ENCODE measurements at regions not wholly inside any gene's neighbourhood (a gene's known extent, or its start where the extent isn't known, plus 50 kb on each side); places are given as distances from the start of the nearest gene placed in this dataset.

DNA sequence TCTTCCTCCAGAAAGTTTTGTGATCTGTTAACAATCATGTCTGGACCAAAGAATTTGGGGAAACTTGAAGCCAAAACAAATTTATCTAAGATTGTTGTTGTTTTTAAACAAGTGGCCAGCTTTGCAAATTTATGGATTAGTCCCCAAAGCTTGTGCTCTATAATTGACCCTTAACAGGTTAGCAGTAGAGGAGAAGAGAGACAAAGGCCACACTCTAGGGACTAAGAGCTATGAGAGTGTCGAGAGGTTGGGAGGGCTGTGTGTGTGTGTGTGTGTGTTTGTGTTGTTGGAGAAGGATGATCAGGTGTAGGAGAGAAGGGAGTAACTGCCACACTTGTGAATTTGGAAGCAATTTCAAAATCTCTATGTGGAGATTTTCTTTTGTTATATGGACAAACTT, 367.3 kb downstream of the KCNRG start:
- Histone ChIP-seq H3K27me3 (ENCODE audit: control insufficient read depth, insufficient read depth, low read length) (no peaks in the 10 kb centered on the region), H3K4me1 (ENCODE audit: control insufficient read depth, extremely low read depth, insufficient read depth, low read length) (peaks cover 7% of the 10 kb centered on the region), H3K79me2 (ENCODE audit: control insufficient read depth, insufficient read depth, low read length) (no peaks in the 10 kb centered on the region), H2AFZ (ENCODE audit: low read length) (no peak overlapping the region), H3K27ac (ENCODE audit: insufficient read depth, low read length) (no peak overlapping the region), H3K4me2 (ENCODE audit: extremely low read depth, insufficient read depth, low read length) (no peak overlapping the region), H3K9ac (ENCODE audit: insufficient read depth, low read length) (no peak overlapping the region), H3K4me3 (replicated peaks in 1 of 4; ENCODE audit: control extremely low read depth in 1 of 4, insufficient read depth in 1 of 4, low read depth in 3 of 4, low read length in 4 of 4) (no peak overlapping the region), H3K36me3 (ENCODE audit: control insufficient read depth, insufficient read depth, low read length) (no peaks in the 10 kb centered on the region), H4K20me1 (ENCODE audit: control insufficient read depth, extremely low read depth, insufficient read depth, low read length) (no peaks in the 10 kb centered on the region), H3K9me3 (ENCODE audit: control insufficient read depth, insufficient read depth, low read depth, low read length) (no peaks in the 10 kb centered on the region)
- TF ChIP-seq EZH2 (IDR thresholded peaks at IDR 0.05; ENCODE audit: low read length, missing control alignments): no peak
- TF ChIP-seq, protein P1, sequence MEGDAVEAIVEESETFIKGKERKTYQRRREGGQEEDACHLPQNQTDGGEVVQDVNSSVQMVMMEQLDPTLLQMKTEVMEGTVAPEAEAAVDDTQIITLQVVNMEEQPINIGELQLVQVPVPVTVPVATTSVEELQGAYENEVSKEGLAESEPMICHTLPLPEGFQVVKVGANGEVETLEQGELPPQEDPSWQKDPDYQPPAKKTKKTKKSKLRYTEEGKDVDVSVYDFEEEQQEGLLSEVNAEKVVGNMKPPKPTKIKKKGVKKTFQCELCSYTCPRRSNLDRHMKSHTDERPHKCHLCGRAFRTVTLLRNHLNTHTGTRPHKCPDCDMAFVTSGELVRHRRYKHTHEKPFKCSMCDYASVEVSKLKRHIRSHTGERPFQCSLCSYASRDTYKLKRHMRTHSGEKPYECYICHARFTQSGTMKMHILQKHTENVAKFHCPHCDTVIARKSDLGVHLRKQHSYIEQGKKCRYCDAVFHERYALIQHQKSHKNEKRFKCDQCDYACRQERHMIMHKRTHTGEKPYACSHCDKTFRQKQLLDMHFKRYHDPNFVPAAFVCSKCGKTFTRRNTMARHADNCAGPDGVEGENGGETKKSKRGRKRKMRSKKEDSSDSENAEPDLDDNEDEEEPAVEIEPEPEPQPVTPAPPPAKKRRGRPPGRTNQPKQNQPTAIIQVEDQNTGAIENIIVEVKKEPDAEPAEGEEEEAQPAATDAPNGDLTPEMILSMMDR (conservative IDR thresholded peaks at IDR 0.05 in 1 of 2, IDR thresholded peaks at IDR 0.05 in 1 of 2; ENCODE audit: low read depth in 1 of 2, low read length in 2 of 2): no peak
- DNase-seq (ENCODE audit: low read depth in 2 of 2): no peak

DNA sequence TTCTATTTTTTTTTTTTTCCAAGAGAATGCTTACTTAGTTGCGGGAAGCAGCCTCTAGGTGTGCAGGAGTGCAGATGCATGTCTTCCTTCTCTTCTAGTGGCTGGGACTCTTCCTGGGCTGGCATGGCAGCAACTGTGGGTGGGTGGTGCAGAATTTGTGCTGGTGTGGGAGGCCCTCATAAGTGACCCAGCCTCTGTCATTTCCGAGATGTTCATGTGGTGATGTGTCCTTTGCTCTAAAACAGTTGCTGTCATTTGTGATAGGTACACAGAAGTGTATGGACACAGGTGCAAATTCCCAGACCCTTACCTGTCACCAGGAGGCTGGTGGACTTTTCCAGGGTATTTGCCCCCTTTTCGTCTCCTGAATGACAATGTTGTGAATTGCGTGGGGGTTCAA, 367.7 kb downstream of the KCNRG start:
- no peak overlapping the region for H3K4me3 ChIP-seq (replicated peaks in 1 of 4; ENCODE audit: control extremely low read depth in 1 of 4, insufficient read depth in 1 of 4, low read depth in 3 of 4, low read length in 4 of 4)
- TF ChIP-seq, protein P1 (conservative IDR thresholded peaks at IDR 0.05 in 1 of 2, IDR thresholded peaks at IDR 0.05 in 1 of 2; ENCODE audit: low read depth in 1 of 2, low read length in 2 of 2): no peak
- H3K79me2 ChIP-seq (ENCODE audit: control insufficient read depth, insufficient read depth, low read length): no peaks in the 10 kb centered on the region
- no peaks in the 10 kb centered on the region for H3K36me3 ChIP-seq (ENCODE audit: control insufficient read depth, insufficient read depth, low read length)
- H3K4me2 ChIP-seq (ENCODE audit: extremely low read depth, insufficient read depth, low read length): no peak overlapping the region
- H3K9me3 ChIP-seq (ENCODE audit: control insufficient read depth, insufficient read depth, low read depth, low read length): no peaks in the 10 kb centered on the region
- peaks cover 7% of the 10 kb centered on the region for H3K4me1 ChIP-seq (ENCODE audit: control insufficient read depth, extremely low read depth, insufficient read depth, low read length)
- no peak overlapping the region for H3K9ac ChIP-seq (ENCODE audit: insufficient read depth, low read length)
- H3K27me3 ChIP-seq (ENCODE audit: control insufficient read depth, insufficient read depth, low read length): no peaks in the 10 kb centered on the region
- no peak overlapping the region for H3K27ac ChIP-seq (ENCODE audit: insufficient read depth, low read length)
- DNase-seq (ENCODE audit: low read depth in 2 of 2): no peak
- no peak overlapping the region for H2AFZ ChIP-seq (ENCODE audit: low read length)
- H4K20me1 ChIP-seq (ENCODE audit: control insufficient read depth, extremely low read depth, insufficient read depth, low read length): no peaks in the 10 kb centered on the region

DNA sequence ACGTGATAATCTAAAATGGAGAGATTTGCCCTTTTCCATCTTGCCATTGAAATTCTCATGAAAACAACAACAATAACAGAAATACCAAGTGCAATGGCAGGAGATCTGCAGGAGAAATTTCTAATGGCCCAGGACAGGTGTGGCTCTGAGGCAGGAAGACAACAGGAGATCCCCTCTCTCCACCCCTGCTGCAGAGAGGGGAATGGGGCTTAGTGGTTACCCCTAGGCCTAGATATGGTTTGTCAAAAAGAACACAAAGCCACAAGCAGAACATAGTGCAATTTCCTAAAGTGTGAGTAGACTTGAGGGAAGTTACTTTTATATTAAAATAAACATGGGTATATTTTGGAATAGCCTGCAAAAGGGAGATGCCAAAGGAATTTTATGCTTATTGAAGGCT, 369.5 kb downstream of the KCNRG start:
- TF ChIP-seq EZH2 (IDR thresholded peaks at IDR 0.05; ENCODE audit: low read length, missing control alignments): no peak
- TF ChIP-seq, protein P1 (conservative IDR thresholded peaks at IDR 0.05 in 1 of 2, IDR thresholded peaks at IDR 0.05 in 1 of 2; ENCODE audit: low read depth in 1 of 2, low read length in 2 of 2): no peak
- H3K27ac ChIP-seq (ENCODE audit: insufficient read depth, low read length): no peak overlapping the region
- H3K4me1 ChIP-seq (ENCODE audit: control insufficient read depth, extremely low read depth, insufficient read depth, low read length): peaks cover 7% of the 10 kb centered on the region
- no peaks in the 10 kb centered on the region for H3K27me3 ChIP-seq (ENCODE audit: control insufficient read depth, insufficient read depth, low read length)
- H3K4me2 ChIP-seq (ENCODE audit: extremely low read depth, insufficient read depth, low read length): no peak overlapping the region
- H3K36me3 ChIP-seq (ENCODE audit: control insufficient read depth, insufficient read depth, low read length): no peaks in the 10 kb centered on the region
- no peak overlapping the region for H3K4me3 ChIP-seq (replicated peaks in 1 of 4; ENCODE audit: control extremely low read depth in 1 of 4, insufficient read depth in 1 of 4, low read depth in 3 of 4, low read length in 4 of 4)
- H3K79me2 ChIP-seq (ENCODE audit: control insufficient read depth, insufficient read depth, low read length): no peaks in the 10 kb centered on the region
- no peak overlapping the region for H3K9ac ChIP-seq (ENCODE audit: insufficient read depth, low read length)
- no peaks in the 10 kb centered on the region for H3K9me3 ChIP-seq (ENCODE audit: control insufficient read depth, insufficient read depth, low read depth, low read length)
- no peaks in the 10 kb centered on the region for H4K20me1 ChIP-seq (ENCODE audit: control insufficient read depth, extremely low read depth, insufficient read depth, low read length)
- DNase-seq (ENCODE audit: low read depth in 2 of 2): no peak
- no peak overlapping the region for H2AFZ ChIP-seq (ENCODE audit: low read length)

All from fibroblast of lung (primary cell).